Islet precursor cell (in vitro differentiated cells): ENCODE measurements at regions not wholly inside any gene's neighbourhood (a gene's known extent, or its start where the extent isn't known, plus 50 kb on each side); places are given as distances from the start of the nearest gene placed in this dataset.

Experiments used
- DNase-seq: peaks from one replicate; pipeline ENCODE4 v3.0.0-alpha.2; 2018

DNA sequence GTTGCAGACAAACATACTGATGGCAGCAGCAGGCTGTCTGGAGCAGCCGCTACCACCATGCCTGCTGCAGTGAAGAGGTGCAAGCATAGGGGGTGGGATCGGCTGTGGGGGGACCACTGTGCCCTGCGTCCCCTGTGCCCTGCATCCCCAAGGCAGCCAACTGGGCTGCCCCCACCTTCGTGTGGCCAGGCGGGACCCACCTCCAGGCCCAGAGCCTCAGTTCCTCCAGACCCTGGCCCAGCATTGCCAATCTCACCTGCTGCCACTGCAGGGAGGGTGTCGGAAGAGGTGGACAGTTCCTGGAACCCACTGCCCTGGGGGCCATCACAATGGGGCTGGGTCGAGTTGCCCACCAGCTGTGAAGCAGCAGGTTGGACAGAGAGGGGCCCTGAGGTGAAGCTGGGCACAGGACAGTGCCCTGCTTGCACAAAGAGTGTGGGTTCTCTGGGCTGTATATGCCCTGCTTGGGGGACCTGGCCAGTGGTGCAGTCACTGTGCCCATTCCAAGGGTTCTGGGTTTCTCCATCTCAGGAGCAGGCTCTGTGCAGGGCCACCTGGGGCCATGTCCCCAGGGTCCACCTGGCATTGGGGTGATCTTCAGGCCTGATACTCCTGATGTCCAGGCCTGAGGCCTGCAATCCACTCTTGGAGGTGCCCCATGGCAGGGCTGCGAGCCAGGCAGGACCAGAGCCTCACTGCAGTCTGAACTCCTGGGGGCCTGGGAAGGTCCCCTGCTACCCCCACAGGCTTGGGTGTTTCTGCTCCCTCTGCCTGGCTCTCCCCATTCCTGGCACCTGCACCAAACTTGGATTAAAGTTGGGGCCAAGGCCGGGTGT, 261.4 kb upstream of the NRIP1 start:
- DNase-seq, result no peak

DNA sequence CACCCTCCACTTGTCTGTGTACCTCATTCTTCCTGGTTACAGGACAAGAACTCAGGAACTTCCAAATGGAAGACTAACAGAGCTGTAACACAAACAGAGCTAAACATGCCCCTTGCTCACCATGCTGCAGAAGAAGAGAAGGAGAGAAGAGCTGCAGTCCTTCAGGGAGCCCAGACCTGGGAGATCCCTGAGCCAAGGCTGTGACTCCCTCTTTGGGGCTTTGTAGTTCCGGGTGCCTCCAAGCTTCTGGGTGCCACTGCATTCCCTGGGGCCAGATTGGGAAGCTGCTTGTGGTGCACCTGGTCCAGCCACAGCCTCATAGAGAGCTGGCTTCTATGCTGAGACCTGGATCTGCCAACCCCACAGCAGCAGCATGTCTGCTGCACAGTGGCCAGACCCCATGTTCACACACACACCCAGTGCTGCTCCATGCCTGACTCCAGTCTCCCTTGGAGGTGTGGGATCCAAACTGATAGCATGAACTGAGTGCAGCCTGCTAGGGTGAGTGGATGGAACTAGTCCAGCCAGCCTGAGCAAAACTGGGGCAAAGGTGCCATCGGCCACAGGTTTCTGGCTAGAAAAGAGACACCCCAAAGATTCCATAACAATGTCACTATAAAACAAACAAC, 263.0 kb upstream of the NRIP1 start:
- no peak for DNase-seq

DNA sequence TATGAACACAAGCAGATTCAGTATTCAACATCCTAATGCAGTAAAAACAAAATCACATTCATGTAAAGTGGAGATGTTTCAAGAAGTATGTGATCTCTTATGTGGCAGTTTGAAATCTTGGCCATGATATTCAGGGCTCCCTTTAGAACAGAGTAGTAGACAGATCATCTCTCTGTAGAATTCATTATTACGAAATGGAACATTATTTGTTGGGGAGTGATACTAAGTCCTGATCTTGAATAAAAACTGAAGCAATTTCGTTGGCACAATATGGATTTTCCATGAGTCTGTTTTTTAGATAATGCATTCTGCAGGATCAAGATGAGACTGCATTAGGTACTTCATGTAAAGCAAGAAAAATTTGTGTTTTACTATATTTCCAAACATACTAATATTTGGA, 264.4 kb upstream of the NRIP1 start:
- no peak for DNase-seq

DNA sequence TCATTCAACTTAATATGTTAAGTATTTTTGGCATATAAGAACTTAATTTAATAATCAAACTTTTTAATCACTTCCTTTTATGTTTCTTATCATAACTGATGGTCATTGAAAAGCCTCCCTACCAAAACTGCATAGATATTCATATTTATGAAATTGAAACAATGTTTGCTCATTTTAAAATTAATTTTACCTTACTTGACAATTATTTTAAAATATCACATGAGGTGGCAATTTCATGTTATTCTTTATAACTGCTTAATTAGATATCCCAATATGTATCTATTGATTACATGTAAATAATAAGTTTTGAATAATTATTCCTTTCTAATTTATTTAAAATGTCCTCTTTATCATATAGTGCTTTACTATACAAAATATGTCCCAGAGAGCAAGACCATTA, 266.1 kb upstream of the NRIP1 start:
- DNase-seq, result no peak

DNA sequence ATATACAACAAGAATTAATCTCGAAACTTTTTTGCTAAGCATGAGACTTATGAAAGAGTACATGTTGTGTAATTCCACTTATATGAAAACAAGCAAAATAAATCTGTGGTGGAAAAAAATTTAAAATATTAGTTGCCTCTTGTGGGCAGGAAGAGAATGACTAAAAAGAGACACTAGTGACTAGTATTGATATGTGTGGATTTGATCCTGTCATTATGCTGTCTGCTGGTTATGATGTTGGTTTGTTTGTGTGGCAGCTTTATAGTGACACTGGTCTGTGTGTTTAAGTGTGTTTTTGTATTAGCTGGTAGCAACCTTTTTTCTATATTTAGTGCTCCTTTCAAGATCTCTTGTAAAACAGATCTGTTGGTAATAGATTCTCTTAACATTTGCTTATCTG, 267.8 kb upstream of the NRIP1 start:
- no peak for DNase-seq

DNA sequence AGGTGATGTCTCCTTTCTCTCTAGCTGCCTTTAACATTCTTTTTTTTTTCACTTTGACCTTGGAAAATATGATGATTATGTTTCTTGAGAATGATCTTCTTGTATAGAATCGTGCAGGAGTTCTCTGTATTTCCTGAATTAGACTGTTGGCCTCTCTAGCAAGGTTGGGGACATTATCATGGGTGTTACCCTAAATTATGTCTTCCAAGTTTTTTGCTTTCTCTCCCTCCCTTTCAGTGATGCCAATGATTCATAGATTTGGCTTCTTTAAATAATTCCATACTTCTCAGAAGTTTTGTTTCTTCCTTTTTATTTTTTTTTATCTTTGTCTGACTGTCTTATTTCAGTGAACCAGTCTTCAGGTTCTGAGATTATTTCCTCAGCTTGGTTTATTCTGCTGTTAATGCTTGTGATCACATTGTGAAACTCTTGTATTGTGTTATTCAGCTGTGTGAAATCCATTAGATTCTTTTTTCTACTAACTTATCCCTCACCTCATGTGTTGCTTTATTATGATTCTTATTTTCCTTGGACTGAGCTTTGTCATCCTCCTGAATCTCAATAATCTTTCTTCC, 268.4 kb upstream of the NRIP1 start:
- DNase-seq, result no peak

DNA sequence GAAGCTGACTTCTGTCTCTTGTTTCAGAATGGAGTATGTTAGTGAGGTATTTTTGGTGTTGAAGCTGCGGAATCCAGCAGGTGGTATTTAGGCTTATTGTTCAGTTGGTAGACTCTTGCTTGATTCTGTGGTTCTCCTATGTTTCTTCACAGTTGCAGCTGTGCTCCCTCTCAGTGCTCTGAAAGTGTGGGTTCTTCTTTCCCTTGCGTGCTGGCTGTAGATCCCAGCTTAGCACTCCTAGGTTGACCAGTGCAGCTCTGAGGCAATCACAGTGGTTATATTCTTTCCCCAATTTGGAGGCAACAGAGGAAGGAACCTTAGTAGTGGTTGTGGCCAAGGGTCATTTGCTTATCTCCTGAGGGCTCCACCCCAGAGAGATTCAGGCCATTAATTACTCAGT, 269.2 kb upstream of the NRIP1 start:
- no peak for DNase-seq

DNA sequence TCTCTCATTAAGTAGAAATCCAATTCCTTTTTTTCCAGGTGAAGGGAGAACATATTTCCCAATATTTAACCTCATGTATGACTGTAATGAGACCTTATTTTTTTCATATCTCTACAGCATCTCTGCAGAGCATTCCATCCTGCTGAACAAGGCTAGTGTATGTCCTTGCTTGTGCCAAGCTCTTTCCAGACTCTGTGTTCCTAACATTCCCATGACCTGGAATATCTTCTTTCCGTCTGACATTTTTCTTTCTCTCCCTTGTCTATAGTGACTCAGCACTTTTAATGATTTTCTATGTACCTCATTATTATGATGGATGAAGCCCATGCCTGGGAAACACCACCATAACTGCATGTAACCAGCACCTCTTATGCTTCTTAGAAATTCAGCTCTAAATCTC, 278.3 kb upstream of the NRIP1 start:
- no peak for DNase-seq

DNA sequence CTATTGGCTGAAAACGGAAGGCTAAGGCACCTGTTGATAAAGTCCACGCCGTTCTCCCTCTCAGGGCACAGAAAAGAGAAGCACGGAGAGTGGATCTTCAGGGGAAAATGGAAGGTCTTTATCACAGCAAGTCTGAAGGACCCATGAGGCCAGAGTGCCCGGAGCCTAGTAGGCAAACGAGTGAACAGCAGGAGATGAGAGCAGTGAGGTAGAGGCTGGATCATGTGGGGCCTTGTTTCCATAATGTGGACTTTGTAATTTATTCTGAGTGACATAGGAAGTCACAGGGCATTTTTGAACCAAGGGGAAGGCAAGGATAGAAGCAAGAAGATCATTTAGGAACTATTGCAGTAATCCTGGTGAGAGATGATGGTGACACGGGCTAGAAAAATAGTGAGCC, 287.2 kb upstream of the NRIP1 start:
- DNase-seq, result no peak

DNA sequence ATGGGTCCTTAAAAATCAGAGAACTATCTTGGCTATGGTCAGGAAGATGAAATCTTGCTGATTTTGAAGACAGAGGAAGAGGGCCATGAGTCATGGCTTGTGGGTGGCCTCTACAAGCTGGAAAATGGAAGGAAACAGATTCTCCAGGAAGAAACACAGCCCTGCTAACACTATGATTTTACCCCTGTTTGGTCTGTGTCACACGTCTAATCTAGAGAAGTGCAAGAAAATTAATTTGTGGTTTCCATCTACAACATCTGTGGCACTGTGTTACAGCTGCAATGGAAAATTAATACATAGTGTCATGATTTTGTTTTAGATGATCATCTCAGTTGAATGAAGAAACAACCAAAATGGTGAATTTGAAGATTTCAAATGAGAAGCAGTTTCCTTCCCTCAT, 288.7 kb upstream of the NRIP1 start:
- DNase-seq, result no peak

DNA sequence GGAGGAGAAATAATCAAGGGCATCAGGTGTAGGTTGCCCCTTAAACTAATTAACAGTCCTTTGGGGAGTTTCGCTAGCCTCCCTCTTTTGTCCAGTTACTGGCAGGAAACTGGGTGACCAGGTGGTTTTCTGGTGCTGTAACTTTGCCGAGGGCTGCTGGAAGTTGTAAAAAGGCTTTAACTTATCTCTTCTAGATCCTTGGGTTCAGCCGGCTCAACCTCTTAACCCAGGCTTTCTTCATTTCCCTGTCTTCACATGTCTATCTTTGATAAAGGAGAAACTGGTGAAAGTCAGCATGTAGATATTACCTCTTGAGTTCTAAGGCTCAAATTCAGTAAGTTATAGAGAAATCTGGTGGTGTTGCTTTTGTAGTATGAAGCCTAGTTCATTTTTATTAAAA, 289.7 kb upstream of the NRIP1 start:
- no peak for DNase-seq

DNA sequence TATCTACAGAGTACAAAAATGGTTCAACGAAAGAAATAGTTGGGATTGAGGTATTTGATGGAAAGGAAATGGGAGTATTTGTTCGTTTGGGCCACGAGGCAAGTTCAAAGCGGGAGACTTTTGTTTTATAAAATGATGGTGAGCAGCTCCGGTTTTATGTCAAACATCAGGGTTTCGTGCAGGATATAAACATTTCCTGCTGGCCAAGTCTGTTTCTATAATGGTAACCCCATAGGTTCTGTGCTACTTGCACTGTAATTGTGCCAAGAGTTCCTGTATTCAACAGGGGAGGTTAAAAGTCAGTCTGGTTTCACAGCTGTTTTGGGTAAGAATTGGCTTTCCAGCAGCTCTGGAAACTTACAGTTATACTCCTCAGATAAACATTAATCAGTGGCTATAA, 290.3 kb upstream of the NRIP1 start:
- DNase-seq, result no peak

DNA sequence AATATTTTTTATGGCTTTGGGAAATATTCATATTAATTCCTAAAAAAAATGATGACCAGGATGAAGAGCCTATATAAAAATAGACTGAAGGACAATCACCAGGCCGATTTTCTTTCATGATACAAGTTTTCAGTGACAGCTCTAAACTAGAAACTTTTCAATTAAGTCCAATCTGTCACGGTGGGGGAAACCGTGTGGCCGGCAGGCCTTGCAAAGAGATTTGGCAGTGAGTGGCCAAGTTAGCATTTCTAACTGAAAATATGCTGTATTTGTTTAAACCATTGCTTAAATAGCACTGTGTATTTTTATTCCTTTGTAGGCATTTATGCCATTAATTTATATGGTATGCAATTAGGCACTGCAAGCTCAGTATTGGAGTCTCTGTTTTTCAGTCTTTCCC, 294.5 kb upstream of the NRIP1 start:
- DNase-seq, result no peak

DNA sequence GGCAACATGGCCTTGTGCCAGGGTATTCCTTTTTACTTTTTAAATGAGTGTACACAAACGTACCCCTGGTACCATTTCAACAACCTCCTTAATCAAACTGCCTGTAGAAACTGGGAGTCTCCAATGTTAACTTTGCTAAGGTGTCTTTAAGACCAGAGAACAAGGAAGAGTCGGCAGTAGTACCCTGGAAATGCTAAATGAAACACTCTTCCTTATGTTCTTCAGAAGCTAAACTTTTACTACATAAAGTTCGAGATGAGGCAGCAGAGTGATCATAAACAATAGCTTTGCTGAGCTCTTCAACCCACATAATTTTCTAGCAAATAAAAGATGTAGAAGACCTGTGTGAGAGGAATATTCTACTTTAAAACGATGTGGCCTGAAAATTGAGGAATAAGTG, 297.7 kb upstream of the NRIP1 start:
- DNase-seq, result no peak

DNA sequence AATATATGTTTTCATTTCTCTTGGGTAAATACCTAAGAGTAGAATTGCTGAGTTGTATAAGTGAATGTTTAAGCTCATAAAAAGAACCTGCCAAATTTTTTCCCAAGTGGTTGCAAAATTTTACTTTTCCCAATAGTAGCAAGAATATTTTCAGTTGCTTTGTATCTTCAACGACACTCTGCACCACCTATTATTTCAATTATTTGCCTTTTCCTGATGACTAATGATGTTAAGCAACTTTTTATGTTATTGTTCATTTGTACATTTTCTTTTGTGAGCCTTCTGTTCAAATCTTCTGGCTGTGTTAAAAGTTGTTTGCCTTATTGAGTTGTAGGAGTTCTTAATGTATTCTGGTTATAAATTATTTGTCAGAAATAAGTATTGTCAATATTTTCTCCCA, 299.1 kb upstream of the NRIP1 start:
- DNase-seq, result no peak

DNA sequence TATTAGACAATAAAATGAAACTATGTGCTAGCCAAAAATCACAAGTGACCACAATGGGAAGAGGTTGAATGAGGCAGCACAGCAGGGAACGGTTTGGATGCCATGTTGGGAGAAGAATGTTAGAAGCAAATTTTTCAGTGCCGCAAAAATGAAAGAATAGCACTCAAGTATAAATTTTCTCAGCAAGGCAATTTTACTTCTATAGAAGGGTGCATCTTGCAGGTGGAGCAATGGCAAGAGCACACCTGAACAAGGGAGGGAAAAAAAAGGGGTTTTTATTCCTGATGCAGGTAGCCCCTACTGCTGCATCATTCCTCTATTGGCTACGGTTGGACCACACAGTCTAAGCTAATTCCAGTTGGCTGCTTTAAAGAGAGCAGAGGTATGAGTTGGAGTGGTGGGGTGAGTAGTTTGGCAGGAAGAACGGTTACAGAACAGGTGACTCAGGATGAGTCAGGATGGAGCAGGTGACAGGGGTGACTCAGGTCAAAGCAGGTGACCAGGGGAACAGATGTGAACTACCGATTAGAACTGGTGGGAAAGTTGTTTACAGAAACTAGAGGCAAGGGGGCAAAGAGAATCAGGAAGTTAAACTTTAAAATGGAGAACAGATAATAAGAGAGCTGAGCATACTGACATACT, 301.1 kb upstream of the NRIP1 start:
- peak; percentile 90 for DNase-seq

DNA sequence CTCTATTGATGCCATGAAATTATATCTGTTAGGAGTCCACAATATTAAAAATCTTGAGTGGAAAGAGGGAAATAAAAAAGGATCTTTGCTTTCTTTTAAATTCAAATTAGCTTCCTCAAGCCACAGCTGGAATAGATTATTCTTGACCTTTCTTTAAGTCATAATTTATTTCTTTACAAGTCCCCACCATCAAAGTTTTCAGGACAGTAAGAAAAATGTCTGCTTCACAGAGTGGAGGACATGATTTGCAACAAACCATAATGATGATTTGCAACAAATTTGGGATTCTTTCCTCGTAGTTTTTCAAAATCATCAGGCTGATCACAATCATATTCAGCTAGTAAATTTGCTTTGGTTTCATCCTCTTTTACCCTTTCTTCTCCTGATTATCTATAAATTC, 301.8 kb upstream of the NRIP1 start:
- no peak for DNase-seq

DNA sequence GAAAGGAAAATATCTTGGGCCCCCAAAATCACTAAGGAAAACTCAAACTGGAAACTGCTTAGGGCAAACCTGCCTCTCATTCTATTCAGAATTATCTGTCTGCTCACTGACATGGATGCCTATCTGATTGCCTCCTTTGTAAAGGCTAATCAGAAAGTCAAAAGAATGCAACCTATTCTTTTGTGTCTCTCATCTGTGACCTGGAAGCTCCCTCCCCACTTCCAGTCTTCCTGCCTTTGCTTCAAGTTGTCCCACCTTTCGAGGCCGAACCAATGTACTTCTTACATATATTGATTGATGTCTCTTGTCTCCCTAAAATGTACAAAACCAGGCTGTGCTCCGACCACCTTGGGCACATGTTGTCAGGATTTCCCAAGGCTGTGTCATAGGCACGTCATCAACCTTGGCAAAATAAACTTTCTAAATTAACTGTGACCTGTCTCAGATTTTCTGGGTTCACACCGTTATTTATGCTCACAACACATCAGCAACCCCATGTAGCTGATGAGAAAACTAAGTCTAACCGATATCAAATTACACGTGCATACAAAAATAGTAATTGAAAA, 302.3 kb upstream of the NRIP1 start:
- DNase-seq, result peak; percentile 54

DNA sequence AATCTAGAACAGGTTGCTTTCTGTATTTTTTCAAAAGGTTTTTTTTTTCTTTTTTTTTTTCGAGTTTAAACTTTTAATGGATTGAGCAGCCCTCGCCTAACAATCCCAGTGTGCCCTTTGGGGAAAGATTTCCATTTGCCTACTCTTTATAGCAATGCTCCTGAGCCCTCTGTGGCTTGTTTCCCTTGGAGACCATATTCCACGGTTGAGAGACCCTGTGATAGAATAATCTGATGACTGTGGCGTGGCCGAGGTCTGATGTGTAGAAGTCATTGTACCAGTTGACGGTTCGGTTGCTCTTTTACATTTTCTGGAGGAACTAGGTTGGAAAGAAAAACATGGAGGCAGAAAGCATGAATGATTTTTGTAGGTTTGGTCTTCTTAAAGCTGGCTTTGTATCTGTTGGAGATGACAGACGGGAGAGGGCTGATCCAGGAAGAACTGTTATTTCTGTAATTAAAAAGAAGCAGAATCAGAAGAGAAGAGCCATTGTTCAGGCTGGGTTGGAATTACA, 305.7 kb upstream of the NRIP1 start:
- no peak for DNase-seq

DNA sequence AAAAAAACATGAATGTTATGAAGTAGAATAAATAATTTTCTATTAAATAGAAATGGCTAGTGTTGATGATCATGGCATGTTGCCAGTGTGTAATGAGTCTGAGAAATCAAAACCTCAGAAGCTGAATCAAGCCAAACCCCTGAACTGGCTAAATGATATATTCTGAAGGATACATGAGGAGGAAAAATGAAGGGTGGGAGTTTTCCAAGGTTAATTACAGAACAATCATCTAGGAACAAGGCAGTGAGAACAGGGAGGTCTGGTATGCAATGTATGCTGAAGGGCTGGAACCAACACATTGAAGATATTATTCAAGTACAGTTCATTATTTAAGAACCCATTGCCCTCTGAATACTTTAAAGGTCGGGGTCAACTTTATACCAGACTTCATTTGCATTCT, 309.1 kb upstream of the NRIP1 start:
- DNase-seq, result no peak

DNA sequence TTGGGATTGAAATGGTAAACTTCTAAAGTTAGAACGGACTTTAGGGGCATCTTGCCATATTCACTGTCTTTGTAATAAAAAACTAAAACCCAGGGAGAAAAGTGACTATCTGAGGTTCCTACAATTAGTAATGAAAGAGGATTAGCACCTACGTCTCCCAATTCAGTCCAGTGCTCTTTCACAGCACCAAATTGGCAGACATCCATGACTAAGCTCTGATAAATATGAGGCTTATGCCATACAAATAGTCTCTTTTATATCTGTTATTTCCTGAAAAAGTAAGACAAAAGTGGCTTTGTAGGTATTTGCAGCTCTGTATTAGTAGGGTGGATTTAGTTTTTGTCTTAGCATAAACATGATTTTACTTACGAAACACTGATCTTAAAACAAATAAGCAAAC, 315.0 kb upstream of the NRIP1 start:
- no peak for DNase-seq

DNA sequence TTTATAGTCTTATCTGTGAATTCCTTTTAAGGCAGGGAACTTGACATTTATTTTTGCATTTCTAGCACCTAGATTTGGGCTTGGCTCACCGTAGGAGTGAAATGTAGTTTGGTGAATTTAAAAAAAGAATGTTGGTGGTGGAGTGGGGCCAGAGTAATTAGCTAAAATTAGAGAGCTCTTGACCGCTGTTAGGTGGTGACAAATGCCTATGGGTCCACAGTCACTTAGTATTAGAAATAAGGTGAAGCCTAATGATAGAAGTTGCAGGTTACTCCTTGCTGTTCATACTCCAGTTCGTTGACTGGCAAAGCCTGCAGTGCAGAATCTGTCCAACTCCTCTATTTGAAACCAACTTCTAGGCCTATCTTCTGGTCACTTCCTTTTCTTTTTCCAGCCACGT, 318.8 kb upstream of the NRIP1 start:
- DNase-seq, result no peak

DNA sequence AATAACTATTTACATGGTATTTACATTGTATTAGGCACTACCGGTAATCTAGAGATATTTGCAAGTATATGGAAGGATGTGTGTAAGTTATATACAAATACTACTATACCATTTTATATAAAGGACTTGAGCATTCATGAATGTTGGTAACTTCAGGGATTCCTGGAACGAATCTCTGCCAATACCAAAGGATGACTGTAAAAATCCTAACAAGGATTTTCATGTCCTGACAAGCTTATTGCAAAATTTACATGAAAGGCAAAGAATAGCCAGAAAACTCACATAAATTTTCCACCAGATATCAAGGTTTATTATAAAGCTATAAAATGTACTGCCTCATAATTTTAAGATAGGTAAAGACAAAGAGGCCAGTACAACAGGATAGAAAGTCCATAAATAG, 325.2 kb upstream of the NRIP1 start:
- no peak for DNase-seq

DNA sequence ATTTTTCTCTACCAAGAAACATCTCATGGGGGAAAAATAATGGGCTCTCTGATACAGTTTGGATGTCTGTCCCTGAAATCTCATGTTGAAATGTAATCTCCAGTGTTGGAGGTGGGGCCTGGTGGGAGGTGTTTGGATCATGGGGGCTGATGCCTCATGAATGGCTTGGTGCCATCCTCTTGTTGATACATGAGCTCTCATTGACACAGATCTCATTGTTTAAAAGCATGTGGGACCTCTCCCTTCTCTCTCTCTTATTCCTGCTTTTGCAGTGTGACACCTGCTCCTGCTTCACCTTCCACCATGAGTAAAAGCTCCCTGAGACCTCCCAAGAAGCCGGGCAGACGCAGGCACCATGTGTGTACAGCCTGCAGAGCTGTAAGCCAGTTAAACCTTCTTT, 332.5 kb upstream of the NRIP1 start:
- no peak for DNase-seq
